SK-N-SH (cell line): ENCODE measurements at regions not wholly inside any gene's neighbourhood (a gene's known extent, or its start where the extent isn't known, plus 50 kb on each side); places are given as distances from the start of the nearest gene placed in this dataset.

ENCODE experiments used
- CTCF ChIA-PET: fragments of 300-600, 350-600 bp; formaldehyde crosslinking; extraction: SDS; loops from one replicate; lab custom pipeline; 2021; lab: Yijun Ruan, JAX
- POLR2A ChIA-PET: fragments of 350-600 bp; sonication (Branson Sonifier 250); formaldehyde crosslinking; extraction: SDS; loops from one replicate; lab custom pipeline; 2020; ENCODE audit warnings: antibody characterized with exemption, inconsistent platforms; lab: Yijun Ruan, JAX
- DNase-seq: peaks from one replicate; pipeline ENCODE4 v3.0.0; 2012
- H2AFZ ChIP-seq: fragments of 200-600 bp; sonication (generic); 2 replicates; pipeline ENCODE4 v1.8.1; 2016; ENCODE audit warnings: antibody characterized with exemption, mild to moderate bottlenecking, low read depth
- H3F3A ChIP-seq: fragments of 200-600 bp; sonication (generic); replicated peaks from 2 replicates; pipeline ENCODE3; 2016; ENCODE audit warnings: antibody characterized with exemption, mild to moderate bottlenecking; ENCODE audit not compliant: insufficient read depth
- H3K27ac ChIP-seq, 2 experiments: fragments of 200-500 bp in 1 of 2; fragments of 200-600 bp in 1 of 2; sonication (Bioruptor generic) in 1 of 2; sonication (generic), shearing (Covaris generic) in 1 of 2; 2 replicates each; pipeline versions ENCODE4 v1.5.1 to v1.6.1; 2014 to 2016; ENCODE audit warnings: low read depth in 2 of 2, inconsistent platforms in 1 of 2, low read length in 1 of 2, mild to moderate bottlenecking in 1 of 2, mixed read lengths in 1 of 2
- H3K27me3 ChIP-seq: fragments of 200-600 bp; sonication (generic), shearing (Covaris generic); 2 replicates; pipeline ENCODE4 v1.6.1; 2016; ENCODE audit warnings: mixed run types; ENCODE audit not compliant: insufficient read depth
- H3K36me3 ChIP-seq, 2 experiments: fragments of 200-500 bp in 1 of 2; fragments of 200-600 bp in 1 of 2; sonication (Bioruptor generic) in 1 of 2; sonication (generic) in 1 of 2; replicated peaks in 1 of 2; 2 replicates each; pipeline versions ENCODE3 to v1.5.1; 2014 to 2016; ENCODE audit warnings: low read length in 1 of 2, mild to moderate bottlenecking in 1 of 2; ENCODE audit not compliant: insufficient read depth in 2 of 2, control insufficient read depth in 1 of 2
- H3K4me1 ChIP-seq, 2 experiments: fragments of 200-500 bp in 1 of 2; fragments of 200-600 bp in 1 of 2; sonication (Bioruptor generic) in 1 of 2; sonication (generic), shearing (Covaris generic) in 1 of 2; 2 replicates each; pipeline versions ENCODE4 v1.5.1 to v1.6.1; 2014 to 2016; ENCODE audit warnings: low read depth in 1 of 2, low read length in 1 of 2, mixed run types in 1 of 2; ENCODE audit not compliant: insufficient read depth in 2 of 2, control insufficient read depth in 1 of 2
- H3K4me2 ChIP-seq: fragments of 200-600 bp; sonication (generic), shearing (Covaris generic); 2 replicates; pipeline ENCODE4 v1.6.1; 2017; ENCODE audit warnings: mixed run types
- H3K4me3 ChIP-seq, 2 experiments: fragments of 200-500 bp in 1 of 2; fragments of 200-600 bp in 1 of 2; sonication (Bioruptor generic) in 1 of 2; sonication (generic), shearing (Covaris generic) in 1 of 2; 2 replicates each; pipeline versions ENCODE4 v1.5.1 to v1.8.1; 2014 to 2016; ENCODE audit warnings: low read depth in 2 of 2, inconsistent platforms in 1 of 2, low read length in 1 of 2, mild to moderate bottlenecking in 1 of 2, mixed read lengths in 1 of 2, moderate library complexity in 1 of 2
- H3K79me2 ChIP-seq: fragments of 200-600 bp; sonication (generic); 2 replicates; pipeline ENCODE4 v1.8.1; 2017; ENCODE audit warnings: mild to moderate bottlenecking; ENCODE audit not compliant: insufficient read depth
- H3K9ac ChIP-seq: fragments of 200-600 bp; sonication (generic); 2 replicates; pipeline ENCODE4 v1.6.1; 2017; ENCODE audit warnings: mixed run types
- H3K9me2 ChIP-seq: fragments of 200-600 bp; sonication (generic); 2 replicates; pipeline ENCODE4 v1.6.1; 2017; ENCODE audit warnings: mixed run types
- H3K9me3 ChIP-seq: fragments of 200-600 bp; sonication (generic); 2 replicates; pipeline ENCODE4 v1.6.1; 2017; ENCODE audit warnings: mixed run types, mild to moderate bottlenecking, moderate library complexity
- H4K20me1 ChIP-seq: fragments of 200-600 bp; sonication (generic); 2 replicates; pipeline ENCODE4 v1.6.1; 2017; ENCODE audit warnings: mild to moderate bottlenecking, mixed run types; ENCODE audit not compliant: insufficient read depth
- CHD2 ChIP-seq: fragments of 150-350 bp; IDR thresholded peaks from 2 replicates; pipeline ENCODE4 v1.6.1; 2018; ENCODE audit warnings: low read length; ENCODE audit not compliant: partially characterized antibody
- CTCF ChIP-seq: fragments of 200-600 bp; sonication (generic); IDR thresholded peaks from 2 replicates; pipeline ENCODE4 v1.6.1; 2017; ENCODE audit warnings: antibody characterized with exemption, mild to moderate bottlenecking, moderate library complexity
- EP300 ChIP-seq, 2 experiments: IDR thresholded peaks; 2 replicates each; pipeline versions ENCODE4 v1.4.0 to v1.6.1; 2012; ENCODE audit warnings: borderline replicate concordance in 1 of 2, low read depth in 1 of 2, low read length in 1 of 2
- EZH2phosphoT487 ChIP-seq: fragments of 200-600 bp; sonication (generic); IDR thresholded peaks from 2 replicates; pipeline ENCODE4 v1.6.1; 2017; ENCODE audit warnings: low read depth, mixed run types, mild to moderate bottlenecking, antibody characterized with exemption, moderate library complexity, borderline replicate concordance
- FOSL2 ChIP-seq: IDR thresholded peaks from 2 replicates; pipeline ENCODE4 v1.4.0; 2012; ENCODE audit warnings: low read depth, mild to moderate bottlenecking, moderate library complexity, borderline replicate concordance
- FOXM1 ChIP-seq: IDR thresholded peaks from 2 replicates; pipeline ENCODE4 v1.4.0; 2012; ENCODE audit warnings: low read depth, mild to moderate bottlenecking
- GABPA ChIP-seq: IDR thresholded peaks from 2 replicates; pipeline ENCODE4 v1.4.0; 2012; ENCODE audit warnings: low read depth, mild to moderate bottlenecking
- JUND ChIP-seq: IDR thresholded peaks from 2 replicates; pipeline ENCODE4 v1.4.0; 2012
- MXI1 ChIP-seq: IDR thresholded peaks from 2 replicates; pipeline ENCODE4 v1.6.1; 2012; ENCODE audit warnings: mild to moderate bottlenecking, low read depth, low read length, improper control_type of control experiment
- NFIC ChIP-seq: IDR thresholded peaks from 2 replicates; pipeline ENCODE4 v1.4.0; 2012; ENCODE audit warnings: borderline replicate concordance
- NRF1 ChIP-seq: IDR thresholded peaks from 2 replicates; pipeline ENCODE4 v1.6.1; 2012; ENCODE audit warnings: low read depth, mild to moderate bottlenecking, low read length
- POLR2AphosphoS5 ChIP-seq: IDR thresholded peaks from 2 replicates; pipeline ENCODE4 v1.6.1; 2012; ENCODE audit warnings: low read depth, low read length
- RCOR1 ChIP-seq: fragments of 150-350 bp; IDR thresholded peaks from 2 replicates; pipeline ENCODE4 v1.6.1; 2017; ENCODE audit warnings: antibody characterized with exemption, low read length
- RXRA ChIP-seq: IDR thresholded peaks from 2 replicates; pipeline ENCODE4 v1.4.0; 2012; ENCODE audit warnings: low read depth, mild to moderate bottlenecking, borderline replicate concordance
- SIN3A ChIP-seq: IDR thresholded peaks from 2 replicates; pipeline ENCODE4 v1.6.1; 2012; ENCODE audit warnings: low read depth, mild to moderate bottlenecking, low read length, moderate library complexity, borderline replicate concordance
- SMC3 ChIP-seq: IDR thresholded peaks from 2 replicates; pipeline ENCODE4 v1.6.1; 2012; ENCODE audit warnings: low read depth, low read length, improper control_type of control experiment
- TAF1 ChIP-seq: IDR thresholded peaks from 2 replicates; pipeline ENCODE4 v1.6.1; 2012; ENCODE audit warnings: low read depth, mild to moderate bottlenecking, low read length, moderate library complexity, borderline replicate concordance
- TEAD4 ChIP-seq: IDR thresholded peaks from 2 replicates; pipeline ENCODE4 v1.4.0; 2012; ENCODE audit warnings: mild to moderate bottlenecking, borderline replicate concordance; ENCODE audit not compliant: insufficient read depth
- WGBS: methylation state at CpG from one replicate; pipeline ENCODE4 v1.1.6; 2017; ENCODE audit warnings: low lambda C conversion rate; 5-methylcytosine and 5-hydroxymethylcytosine counted together

- Histone ChIP-seq H3K4me1 (peaks cover 0 to 6% of the 10 kb centered on the region in 2 experiments; a peak in 1 of 4 replicates), H3F3A (no peaks in the 10 kb centered on the region), H4K20me1 (no peaks in the 10 kb centered on the region), H3K9ac (no peak overlapping the region), H2AFZ (no peak overlapping the region), H3K4me2 (no peak overlapping the region), H3K9me3 (no peaks in the 10 kb centered on the region), H3K27me3 (no peaks in the 10 kb centered on the region)
- POLR2A ChIA-PET: no interaction called here
- TF ChIP-seq JUND (no peak), RCOR1 (no peak), NRF1 (no peak), SIN3A (no peak), TEAD4 (no peak), MXI1 (no peak), NFIC (no peak), CHD2 (no peak), FOSL2 (no peak), TAF1 (no peak), EP300 (IDR thresholded peaks at IDR 0.05; ENCODE audit: borderline replicate concordance in 1 of 2, low read depth in 1 of 2, low read length in 1 of 2) (no peak), GABPA (no peak), FOXM1 (no peak), RXRA (no peak)
- TF ChIP-seq, all 33 proteins: peak for 0
- Histone ChIP-seq H3K9me2 (no peaks in the 10 kb centered on the region), H3K79me2 (no peaks in the 10 kb centered on the region), H3K27ac (no peak overlapping the region), H3K36me3 (no peaks in the 10 kb centered on the region), H3K4me3 (no peak overlapping the region)
- WGBS: 63% methylated on average over 5 of the region's 7 CpGs
- no peak for DNase-seq
- CTCF ChIA-PET: no interaction called here
These were observed 305.3 kb downstream of the PTPRU start for GRCh38 chr1:29541631-29542030.

- Histone ChIP-seq H3K9me2 (no peaks in the 10 kb centered on the region), H3F3A (no peaks in the 10 kb centered on the region), H3K79me2 (no peaks in the 10 kb centered on the region), H3K9me3 (no peaks in the 10 kb centered on the region), H3K4me3 (no peak overlapping the region), H3K27ac (no peak overlapping the region), H3K27me3 (no peaks in the 10 kb centered on the region), H3K4me1 (peaks cover 0 to 6% of the 10 kb centered on the region in 2 experiments; a peak in 1 of 4 replicates), H3K4me2 (no peak overlapping the region), H4K20me1 (no peaks in the 10 kb centered on the region), H3K36me3 (no peaks in the 10 kb centered on the region), H3K9ac (no peak overlapping the region), H2AFZ (no peak overlapping the region)
- TF ChIP-seq EZH2phosphoT487 (no peak), FOSL2 (no peak), CTCF (no peak), SMC3 (no peak), SIN3A (no peak), NRF1 (no peak), POLR2AphosphoS5 (no peak), NFIC (no peak)
- WGBS: 60% methylated on average over 10 of the region's 10 CpGs
- no peak for DNase-seq
- POLR2A ChIA-PET: no interaction called here
- CTCF ChIA-PET: no interaction called here
These were observed 304.6 kb downstream of the PTPRU start for GRCh38 chr1:29540801-29541357.
